ENCODE measurements at regions not wholly inside any gene's neighbourhood (a gene's known extent, or its start where the extent isn't known, plus 50 kb on each side); places are given as distances from the start of the nearest gene placed in this dataset.

DNA sequence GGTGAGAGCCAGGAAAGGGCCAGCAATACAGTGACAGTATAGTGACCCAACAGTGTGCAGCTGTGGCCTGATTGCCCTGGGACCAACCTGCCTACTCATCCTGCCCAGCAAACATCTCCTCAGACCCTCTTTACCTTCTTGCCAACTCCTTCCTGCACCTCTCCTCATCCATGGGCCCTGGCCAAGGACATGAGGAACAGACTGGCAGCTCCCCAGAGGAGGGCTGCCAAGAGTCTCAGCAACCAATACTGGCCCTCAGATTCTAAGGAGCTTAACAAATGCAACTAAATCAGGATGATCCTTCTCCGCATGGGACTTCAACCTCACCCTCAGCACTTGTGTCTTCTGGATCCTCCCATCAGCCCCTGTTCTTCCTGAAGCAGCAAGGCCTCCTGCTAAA, 77.0 kb downstream of the RPL27A start:
- Histone ChIP-seq H3K9me3 (ENCODE audit: control insufficient read depth, low read length) (no peaks in the 10 kb centered on the region), H2BK12ac (ENCODE audit: low read length in 2 of 2) (peak overlapping the region; percentile 2 to 46), H3K9ac (ENCODE audit: low read length) (no peak overlapping the region), H3K4me3 (ENCODE audit: insufficient read depth in 1 of 2, low read depth in 1 of 2, low read length in 2 of 2) (no peak overlapping the region), H3K4me1 (ENCODE audit: control insufficient read depth, insufficient read depth, low read depth, low read length) (peaks cover 19% of the 10 kb centered on the region), H3K79me1 (replicated peaks; ENCODE audit: low read length, poor library complexity, severe bottlenecking) (peaks cover 27% of the 10 kb centered on the region), H2BK15ac (ENCODE audit: low read depth, poor library complexity, severe bottlenecking) (no peak overlapping the region), H3K23ac (ENCODE audit: low read length in 2 of 2) (no peak overlapping the region), H4K8ac (ENCODE audit: low read length) (peak overlapping the region; percentile 29), H3K4me2 (ENCODE audit: low read length, poor library complexity, severe bottlenecking) (no peak overlapping the region), H2AFZ (ENCODE audit: low read depth, low read length) (no peak overlapping the region), H3K14ac (ENCODE audit: low read length in 2 of 2) (peak overlapping the region in 1 of 2 experiments; percentile 30), H3K18ac (ENCODE audit: low read depth in 1 of 2, low read length in 2 of 2) (peak overlapping the region; percentile 34 to 55), H3K27ac (ENCODE audit: low read length, poor library complexity, severe bottlenecking) (no peak overlapping the region), H3K36me3 (ENCODE audit: control insufficient read depth in 1 of 2, insufficient read depth in 2 of 2, low read depth in 1 of 2, low read length in 2 of 2) (peaks cover 3 to 8% of the 10 kb centered on the region in 2 experiments), H3K27me3 (ENCODE audit: control insufficient read depth in 1 of 2, insufficient read depth in 1 of 2, low read length in 2 of 2) (no peaks in the 10 kb centered on the region), H4K91ac (ENCODE audit: low read length) (peak overlapping the region; percentile 34), H2BK5ac (ENCODE audit: low read depth, low read length, poor library complexity, severe bottlenecking) (no peak overlapping the region), H2BK120ac (ENCODE audit: low read depth, low read length) (peak overlapping the region; percentile 29), H2AK5ac (ENCODE audit: low read length, severe bottlenecking) (no peak overlapping the region), H3K4ac (ENCODE audit: low read depth in 1 of 2, low read length in 2 of 2) (peak overlapping the region in 1 of 2 experiments; percentile 22)
- WGBS: 94% methylated on average over 1 of the region's 1 CpG
- no peak for DNase-seq

DNA sequence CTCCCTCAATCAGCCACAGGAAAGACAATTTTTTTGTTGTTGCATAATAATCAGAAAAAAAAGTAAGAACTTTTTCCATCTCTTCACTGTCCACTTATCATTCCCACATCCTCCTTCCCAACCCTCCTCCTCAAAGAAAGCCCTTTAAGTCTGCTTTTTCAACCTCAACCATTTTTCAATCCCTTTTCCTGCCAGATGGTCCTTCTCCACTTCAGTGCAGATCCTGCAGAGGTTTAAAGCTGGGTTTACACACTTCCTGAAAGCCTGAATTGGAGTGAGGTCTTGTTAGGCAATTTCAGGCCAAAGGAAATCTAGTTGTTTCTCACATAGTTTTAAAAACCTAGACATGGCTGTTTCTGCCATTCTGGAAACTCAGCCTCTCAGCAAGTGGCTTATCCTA, 78.3 kb downstream of the RPL27A start:
- Histone ChIP-seq H3K27ac (ENCODE audit: low read length, poor library complexity, severe bottlenecking) (no peak overlapping the region), H3K4me3 (ENCODE audit: insufficient read depth in 1 of 2, low read depth in 1 of 2, low read length in 2 of 2) (no peak overlapping the region), H4K91ac (ENCODE audit: low read length) (no peak overlapping the region), H3K79me1 (replicated peaks; ENCODE audit: low read length, poor library complexity, severe bottlenecking) (peaks cover 26% of the 10 kb centered on the region), H3K4ac (ENCODE audit: low read depth in 1 of 2, low read length in 2 of 2) (peak overlapping the region in 1 of 2 experiments; percentile 90), H3K14ac (ENCODE audit: low read length in 2 of 2) (no peak overlapping the region), H2BK12ac (ENCODE audit: low read length in 2 of 2) (peak overlapping the region in 1 of 2 experiments; percentile 75), H3K27me3 (ENCODE audit: control insufficient read depth in 1 of 2, insufficient read depth in 1 of 2, low read length in 2 of 2) (no peaks in the 10 kb centered on the region), H2BK120ac (ENCODE audit: low read depth, low read length) (peak overlapping the region; percentile 19), H2AK5ac (ENCODE audit: low read length, severe bottlenecking) (no peak overlapping the region), H3K4me2 (ENCODE audit: low read length, poor library complexity, severe bottlenecking) (no peak overlapping the region), H2BK15ac (ENCODE audit: low read depth, poor library complexity, severe bottlenecking) (no peak overlapping the region), H3K23ac (ENCODE audit: low read length in 2 of 2) (no peak overlapping the region), H2AFZ (ENCODE audit: low read depth, low read length) (no peak overlapping the region), H3K18ac (ENCODE audit: low read depth in 1 of 2, low read length in 2 of 2) (peak overlapping the region; percentile 76 to 81), H3K4me1 (ENCODE audit: control insufficient read depth, insufficient read depth, low read depth, low read length) (peaks cover 21% of the 10 kb centered on the region), H3K9me3 (ENCODE audit: control insufficient read depth, low read length) (no peaks in the 10 kb centered on the region), H3K36me3 (ENCODE audit: control insufficient read depth in 1 of 2, insufficient read depth in 2 of 2, low read depth in 1 of 2, low read length in 2 of 2) (peaks cover 3 to 12% of the 10 kb centered on the region in 2 experiments), H3K9ac (ENCODE audit: low read length) (no peak overlapping the region), H4K8ac (ENCODE audit: low read length) (peak overlapping the region; percentile 56), H2BK5ac (ENCODE audit: low read depth, low read length, poor library complexity, severe bottlenecking) (no peak overlapping the region)
- DNase-seq: peak; percentile 88

DNA sequence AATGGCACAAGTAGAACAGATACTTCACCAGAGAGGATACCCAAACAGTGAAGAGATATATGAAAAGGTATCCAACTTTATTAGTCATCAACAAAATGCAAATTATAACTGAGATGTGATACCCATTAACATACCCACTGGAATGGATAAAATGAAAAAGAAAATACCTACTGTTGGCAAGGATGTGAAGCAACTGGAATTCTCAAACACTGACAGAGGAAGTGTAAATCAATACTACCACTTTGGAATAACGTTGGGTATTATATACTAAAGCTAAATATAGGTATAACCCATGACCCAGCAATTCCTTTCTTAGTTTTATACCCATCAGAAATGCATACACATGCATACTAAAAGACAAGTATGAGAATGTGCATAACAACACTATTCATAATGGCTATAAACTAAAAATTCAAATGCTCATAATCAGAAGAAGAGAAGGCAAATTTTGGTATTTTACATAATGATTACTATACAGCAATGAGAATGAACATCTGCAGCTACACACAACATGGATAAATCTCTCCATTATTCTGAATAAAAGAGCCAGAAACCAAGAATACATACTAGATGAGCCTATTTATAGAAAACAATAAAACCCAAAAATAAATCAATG, 80.6 kb downstream of the RPL27A start:
- Histone ChIP-seq H3K23ac (ENCODE audit: low read length in 2 of 2) (no peak overlapping the region), H2AK5ac (ENCODE audit: low read length, severe bottlenecking) (no peak overlapping the region), H3K9ac (ENCODE audit: low read length) (no peak overlapping the region), H4K91ac (ENCODE audit: low read length) (no peak overlapping the region), H2BK12ac (ENCODE audit: low read length in 2 of 2) (no peak overlapping the region), H2BK5ac (ENCODE audit: low read depth, low read length, poor library complexity, severe bottlenecking) (no peak overlapping the region), H3K79me1 (replicated peaks; ENCODE audit: low read length, poor library complexity, severe bottlenecking) (peaks cover 34% of the 10 kb centered on the region), H3K4me3 (ENCODE audit: insufficient read depth in 1 of 2, low read depth in 1 of 2, low read length in 2 of 2) (no peak overlapping the region), H3K4me2 (ENCODE audit: low read length, poor library complexity, severe bottlenecking) (no peak overlapping the region), H2BK120ac (ENCODE audit: low read depth, low read length) (no peak overlapping the region), H4K8ac (ENCODE audit: low read length) (no peak overlapping the region), H3K27me3 (ENCODE audit: control insufficient read depth in 1 of 2, insufficient read depth in 1 of 2, low read length in 2 of 2) (no peaks in the 10 kb centered on the region), H3K18ac (ENCODE audit: low read depth in 1 of 2, low read length in 2 of 2) (no peak overlapping the region), H2BK15ac (ENCODE audit: low read depth, poor library complexity, severe bottlenecking) (no peak overlapping the region), H2AFZ (ENCODE audit: low read depth, low read length) (no peak overlapping the region), H3K4me1 (ENCODE audit: control insufficient read depth, insufficient read depth, low read depth, low read length) (peaks cover 17% of the 10 kb centered on the region), H3K4ac (ENCODE audit: low read depth in 1 of 2, low read length in 2 of 2) (no peak overlapping the region), H3K36me3 (ENCODE audit: control insufficient read depth in 1 of 2, insufficient read depth in 2 of 2, low read depth in 1 of 2, low read length in 2 of 2) (peaks cover 3 to 12% of the 10 kb centered on the region in 2 experiments), H3K27ac (ENCODE audit: low read length, poor library complexity, severe bottlenecking) (no peak overlapping the region), H3K14ac (ENCODE audit: low read length in 2 of 2) (no peak overlapping the region), H3K9me3 (ENCODE audit: control insufficient read depth, low read length) (no peaks in the 10 kb centered on the region)
- DNase-seq: no peak
- WGBS: no CpG with 5 or more reads among the region's 1 CpG

DNA sequence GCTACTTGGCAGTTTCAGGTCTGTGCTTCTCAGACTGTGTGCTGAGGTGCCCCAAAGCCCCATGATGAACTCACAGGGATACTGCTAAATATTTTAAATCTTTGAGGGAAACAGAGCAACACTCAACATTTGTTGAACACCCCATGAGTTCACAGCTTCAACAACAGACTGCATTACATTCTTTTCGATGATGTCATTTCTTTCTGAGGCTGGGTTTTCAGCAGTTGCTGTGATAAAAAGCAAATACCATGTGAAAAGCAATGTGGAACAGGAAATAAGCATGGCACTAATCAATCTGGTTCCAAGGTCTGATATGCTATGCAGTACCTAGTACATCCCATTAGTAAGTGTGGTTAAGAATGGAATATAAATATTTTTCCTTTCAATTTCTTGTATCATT, 82.7 kb downstream of the RPL27A start:
- no peak overlapping the region for H3K14ac ChIP-seq (ENCODE audit: low read length in 2 of 2)
- 63% methylated on average over 1 of the region's 1 CpG for WGBS
- DNase-seq: peak; percentile 72
- H3K4me2 ChIP-seq (ENCODE audit: low read length, poor library complexity, severe bottlenecking): no peak overlapping the region
- no peaks in the 10 kb centered on the region for H3K27me3 ChIP-seq (ENCODE audit: control insufficient read depth in 1 of 2, insufficient read depth in 1 of 2, low read length in 2 of 2)
- H3K9ac ChIP-seq (ENCODE audit: low read length): no peak overlapping the region
- no peak overlapping the region for H3K23ac ChIP-seq (ENCODE audit: low read length in 2 of 2)
- H3K4me3 ChIP-seq (ENCODE audit: insufficient read depth in 1 of 2, low read depth in 1 of 2, low read length in 2 of 2): no peak overlapping the region
- H2BK15ac ChIP-seq (ENCODE audit: low read depth, poor library complexity, severe bottlenecking): no peak overlapping the region
- H3K4me1 ChIP-seq (ENCODE audit: control insufficient read depth, insufficient read depth, low read depth, low read length): peaks cover 12% of the 10 kb centered on the region
- H2BK5ac ChIP-seq (ENCODE audit: low read depth, low read length, poor library complexity, severe bottlenecking): no peak overlapping the region
- H3K36me3 ChIP-seq (ENCODE audit: control insufficient read depth in 1 of 2, insufficient read depth in 2 of 2, low read depth in 1 of 2, low read length in 2 of 2): peaks cover 2 to 12% of the 10 kb centered on the region in 2 experiments
- H2AFZ ChIP-seq (ENCODE audit: low read depth, low read length): no peak overlapping the region
- H2AK5ac ChIP-seq (ENCODE audit: low read length, severe bottlenecking): no peak overlapping the region
- H3K18ac ChIP-seq (ENCODE audit: low read depth in 1 of 2, low read length in 2 of 2): no peak overlapping the region
- H4K8ac ChIP-seq (ENCODE audit: low read length): no peak overlapping the region
- peaks cover 37% of the 10 kb centered on the region for H3K79me1 ChIP-seq (replicated peaks; ENCODE audit: low read length, poor library complexity, severe bottlenecking)
- no peak overlapping the region for H2BK120ac ChIP-seq (ENCODE audit: low read depth, low read length)
- H3K27ac ChIP-seq (ENCODE audit: low read length, poor library complexity, severe bottlenecking): peak overlapping the region; percentile 5
- no peak overlapping the region for H4K91ac ChIP-seq (ENCODE audit: low read length)
- no peak overlapping the region for H3K4ac ChIP-seq (ENCODE audit: low read depth in 1 of 2, low read length in 2 of 2)
- H2BK12ac ChIP-seq (ENCODE audit: low read length in 2 of 2): no peak overlapping the region
- no peaks in the 10 kb centered on the region for H3K9me3 ChIP-seq (ENCODE audit: control insufficient read depth, low read length)
